GM19324 (cell line): ENCODE measurements at regions not wholly inside any gene's neighbourhood (a gene's known extent, or its start where the extent isn't known, plus 50 kb on each side); places are given as distances from the start of the nearest gene placed in this dataset.
"Not testable (repeated sequence)": the region's sequence is repeated elsewhere in the genome, so short reads cannot be mapped to it uniquely, and the experiment has no call there.

ENCODE experiments used
- ATAC-seq: cut with Tn5 transposase; IDR thresholded peaks from one replicate; pipeline ENCODE4 v1.9.1; 2021; ENCODE audit warnings: mild to moderate bottlenecking, moderate library complexity; ENCODE audit not compliant: unreplicated experiment, low FRiP score

- no peak for ATAC-seq
Measured at GRCh38 chr4:45518832-45519231, 605.0 kb downstream of the GABRG1 start.

GRCh38 chr4:45502471-45502870 is 621.4 kb downstream of the GABRG1 start:
- ATAC-seq, result no peak

GRCh38 chr4:45484740-45485139 is 639.1 kb downstream of the GABRG1 start:
- ATAC-seq, result no peak

- ATAC-seq, result no peak
Measured at GRCh38 chr4:45482346-45482745, 641.5 kb downstream of the GABRG1 start.

- no peak for ATAC-seq
Measured at GRCh38 chr4:45477311-45477733, 646.5 kb downstream of the GABRG1 start.

- no peak for ATAC-seq
Measured at GRCh38 chr4:45475548-45475947, 648.3 kb downstream of the GABRG1 start.

- ATAC-seq, result no peak
Measured at GRCh38 chr4:45472490-45472889, 651.4 kb downstream of the GABRG1 start.

- ATAC-seq, result no peak
Measured at GRCh38 chr4:45471335-45471734, 652.5 kb downstream of the GABRG1 start.

GRCh38 chr4:45467157-45467556 is 656.7 kb downstream of the GABRG1 start:
- no peak for ATAC-seq

GRCh38 chr4:45460157-45460556 is 663.7 kb downstream of the GABRG1 start:
- ATAC-seq, result not testable (repeated sequence)

- no peak for ATAC-seq
Measured at GRCh38 chr4:45455217-45455616, 668.6 kb downstream of the GABRG1 start.

- ATAC-seq, result no peak
Measured at GRCh38 chr4:45453258-45453853, 670.5 kb downstream of the GABRG1 start.

- no peak for ATAC-seq
Measured at GRCh38 chr4:45442466-45442865, 681.4 kb downstream of the GABRG1 start.

- no peak for ATAC-seq
Measured at GRCh38 chr4:45438047-45438446, 685.8 kb downstream of the GABRG1 start.

- ATAC-seq, result no peak
Measured at GRCh38 chr4:45437381-45437780, 686.5 kb downstream of the GABRG1 start.

- ATAC-seq, result no peak
Measured at GRCh38 chr4:45425135-45425534, 698.7 kb downstream of the GABRG1 start.

- ATAC-seq, result no peak
Measured at GRCh38 chr4:45423896-45424295, 697.5 kb upstream of the GNPDA2 start.

- not testable (repeated sequence) for ATAC-seq
Measured at GRCh38 chr4:45420091-45420674, 693.8 kb upstream of the GNPDA2 start.

GRCh38 chr4:45410701-45411210 is 684.4 kb upstream of the GNPDA2 start:
- no peak for ATAC-seq

GRCh38 chr4:45409536-45409935 is 683.2 kb upstream of the GNPDA2 start:
- ATAC-seq, result no peak

GRCh38 chr4:45408996-45409395 is 682.6 kb upstream of the GNPDA2 start:
- no peak for ATAC-seq

GRCh38 chr4:45399116-45399515 is 672.8 kb upstream of the GNPDA2 start:
- ATAC-seq, result no peak
